Activated B cell treated with CpG ODN at 0.5 μM for 24 hours (primary cell): ENCODE measurements at regions not wholly inside any gene's neighbourhood (a gene's known extent, or its start where the extent isn't known, plus 50 kb on each side); places are given as distances from the start of the nearest gene placed in this dataset.

Experiments used
- ATAC-seq: fragments of 200-7000 bp; cut with Tn5 transposase; one replicate; pipeline ENCODE4 v1.10.0; 2021; ENCODE audit warnings: low read depth, mild to moderate bottlenecking, moderate library complexity
- CTCF ChIA-PET: fragments of 350-600 bp; sonication (Branson Sonifier 250); formaldehyde crosslinking; loops from one replicate; lab custom pipeline; 2021; ENCODE audit warnings: antibody characterized with exemption; lab: Charles Lee
- POLR2A ChIA-PET: fragments of 350-600 bp; sonication (Branson Sonifier 250); formaldehyde crosslinking; loops from one replicate; lab custom pipeline; 2021; ENCODE audit warnings: antibody characterized with exemption; lab: Charles Lee
- DNase-seq: peaks from one replicate; pipeline ENCODE4 v3.0.0; 2022
- H3K27ac Mint-ChIP-seq: one replicate; pipeline ENCODE4 v1.8.0; 2020; ENCODE audit warnings: mixed read lengths
- H3K27me3 Mint-ChIP-seq: one replicate; pipeline ENCODE4 v1.8.0; 2021; ENCODE audit warnings: mixed read lengths
- H3K36me3 Mint-ChIP-seq: one replicate; pipeline ENCODE4 v1.8.0; 2021; ENCODE audit warnings: low read depth, mixed read lengths
- H3K4me1 Mint-ChIP-seq: one replicate; pipeline ENCODE4 v1.8.0; 2021; ENCODE audit warnings: mixed read lengths
- H3K4me3 Mint-ChIP-seq: one replicate; pipeline ENCODE4 v1.8.0; 2020; ENCODE audit warnings: mild to moderate bottlenecking, mixed read lengths
- H3K9me3 Mint-ChIP-seq: one replicate; pipeline ENCODE4 v1.8.0; 2020; ENCODE audit warnings: mixed read lengths
- CTCF ChIP-seq: fragments of 200-600 bp; IDR thresholded peaks from one replicate; pipeline ENCODE4 v1.8.0; 2022; ENCODE audit warnings: antibody characterized with exemption, mild to moderate bottlenecking
- intact Hi-C: fragments of 100-400 bp; cut with micrococcal nuclease; formaldehyde crosslinking; loops from one replicate; pipeline ENCODE4 v1.15.1; 2024

GRCh38 chr6:1089859-1090258 lies 222.0 kb upstream of the FOXQ1 start:
- H3K27me3 Mint-ChIP-seq, result peaks cover 11% of the 10 kb centered on the region
- no peak for TF ChIP-seq CTCF
- intact Hi-C loops, result no loop called here
- POLR2A ChIA-PET, result no interaction called here
- H3K4me1 Mint-ChIP-seq, result no peaks in the 10 kb centered on the region
- ATAC-seq (no peak), DNase-seq (no peak)
- H3K36me3 Mint-ChIP-seq, result no peaks in the 10 kb centered on the region
- H3K27ac Mint-ChIP-seq, result no peak overlapping the region
- no peak overlapping the region for H3K4me3 Mint-ChIP-seq
- H3K9me3 Mint-ChIP-seq, result no peaks in the 10 kb centered on the region
- CTCF ChIA-PET, result no interaction called here

GRCh38 chr6:1088492-1089001 lies 223.4 kb upstream of the FOXQ1 start:
- DNase-seq (no peak), ATAC-seq (no peak)
- peaks cover 9% of the 10 kb centered on the region for H3K27me3 Mint-ChIP-seq
- ChIA-PET POLR2A (no interaction called here), CTCF (no interaction called here)
- H3K9me3 Mint-ChIP-seq, result no peaks in the 10 kb centered on the region
- no peak overlapping the region for H3K27ac Mint-ChIP-seq
- no peak overlapping the region for H3K4me3 Mint-ChIP-seq
- H3K4me1 Mint-ChIP-seq, result no peaks in the 10 kb centered on the region
- TF ChIP-seq CTCF, result no peak
- no peaks in the 10 kb centered on the region for H3K36me3 Mint-ChIP-seq
- intact Hi-C loops, result no loop called here

- H3K9me3 Mint-ChIP-seq, result no peaks in the 10 kb centered on the region
- ATAC-seq (no peak), DNase-seq (no peak)
- ChIA-PET POLR2A (no interaction called here), CTCF (no interaction called here)
- no peaks in the 10 kb centered on the region for H3K4me1 Mint-ChIP-seq
- no peak for TF ChIP-seq CTCF
- intact Hi-C loops, result no loop called here
- no peak overlapping the region for H3K4me3 Mint-ChIP-seq
- H3K27me3 Mint-ChIP-seq, result peaks cover 4% of the 10 kb centered on the region
- H3K27ac Mint-ChIP-seq, result no peak overlapping the region
- H3K36me3 Mint-ChIP-seq, result no peaks in the 10 kb centered on the region
These were observed 224.6 kb upstream of the FOXQ1 start for GRCh38 chr6:1087154-1087843.

- H3K4me3 Mint-ChIP-seq, result no peak overlapping the region
- peaks cover 4% of the 10 kb centered on the region for H3K27me3 Mint-ChIP-seq
- intact Hi-C loops, result no loop called here
- no peak for TF ChIP-seq CTCF
- H3K4me1 Mint-ChIP-seq, result no peaks in the 10 kb centered on the region
- ATAC-seq, result no peak
- H3K36me3 Mint-ChIP-seq, result no peaks in the 10 kb centered on the region
- no peaks in the 10 kb centered on the region for H3K9me3 Mint-ChIP-seq
- CTCF ChIA-PET, result no interaction called here
- POLR2A ChIA-PET, result no interaction called here
- no peak for DNase-seq
- H3K27ac Mint-ChIP-seq, result no peak overlapping the region
These were observed 225.3 kb upstream of the FOXQ1 start for GRCh38 chr6:1086446-1087153.

- Mint-ChIP-seq H3K4me1 (no peaks in the 10 kb centered on the region), H3K27me3 (peaks cover 4% of the 10 kb centered on the region), H3K27ac (no peak overlapping the region), H3K36me3 (no peaks in the 10 kb centered on the region), H3K9me3 (no peaks in the 10 kb centered on the region), H3K4me3 (no peak overlapping the region)
- intact Hi-C loops, result no loop called here
- ChIA-PET POLR2A (no interaction called here), CTCF (no interaction called here)
- ATAC-seq, result no peak
- no peak for TF ChIP-seq CTCF
- DNase-seq, result no peak
These were observed 229.5 kb upstream of the FOXQ1 start for GRCh38 chr6:1082285-1082935.
